HG03066 (cell line): ENCODE measurements at regions not wholly inside any gene's neighbourhood (a gene's known extent, or its start where the extent isn't known, plus 50 kb on each side); places are given as distances from the start of the nearest gene placed in this dataset.

Experiments
- ATAC-seq: cut with Tn5 transposase; IDR thresholded peaks from one replicate; pipeline ENCODE4 v1.9.1; 2021; ENCODE audit warnings: low read depth; ENCODE audit not compliant: unreplicated experiment

DNA sequence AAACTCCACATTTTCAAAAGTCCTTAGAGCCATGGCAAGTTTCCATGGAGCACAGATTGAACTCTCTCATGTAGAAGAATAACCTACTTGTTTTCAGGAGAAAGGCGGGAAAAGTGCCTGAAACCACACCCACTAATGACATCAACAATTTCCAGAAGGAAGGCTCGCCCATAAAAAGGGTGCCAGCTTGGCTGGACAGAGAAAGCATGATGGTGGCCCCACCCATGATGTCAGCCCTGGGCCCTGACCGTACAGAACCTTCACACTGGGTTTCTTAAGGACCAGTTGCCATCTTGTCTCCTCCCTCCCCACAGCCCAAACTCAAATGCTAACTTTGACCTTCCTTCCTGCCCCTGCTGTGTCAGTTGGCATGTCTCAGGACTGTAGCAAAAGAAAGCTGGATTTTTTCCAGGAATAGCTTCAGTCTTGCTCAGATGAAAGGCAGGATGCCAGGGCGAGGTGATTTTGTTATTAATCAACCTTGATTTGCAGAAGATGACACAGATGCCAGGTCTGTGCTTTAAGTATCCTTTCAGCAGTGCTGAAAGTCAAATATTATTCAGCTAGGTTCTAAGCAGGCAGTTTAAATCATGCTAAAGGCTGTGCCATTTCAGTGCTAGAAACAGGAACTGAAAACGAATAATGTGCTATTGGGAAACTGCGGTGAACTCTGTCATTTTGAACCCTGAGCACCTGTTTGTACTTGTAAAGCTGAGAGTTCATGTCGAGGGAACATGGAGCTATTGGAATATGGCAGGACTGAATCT, 89.5 kb upstream of the RFC3 start:
- ATAC-seq, result peak; percentile 80

DNA sequence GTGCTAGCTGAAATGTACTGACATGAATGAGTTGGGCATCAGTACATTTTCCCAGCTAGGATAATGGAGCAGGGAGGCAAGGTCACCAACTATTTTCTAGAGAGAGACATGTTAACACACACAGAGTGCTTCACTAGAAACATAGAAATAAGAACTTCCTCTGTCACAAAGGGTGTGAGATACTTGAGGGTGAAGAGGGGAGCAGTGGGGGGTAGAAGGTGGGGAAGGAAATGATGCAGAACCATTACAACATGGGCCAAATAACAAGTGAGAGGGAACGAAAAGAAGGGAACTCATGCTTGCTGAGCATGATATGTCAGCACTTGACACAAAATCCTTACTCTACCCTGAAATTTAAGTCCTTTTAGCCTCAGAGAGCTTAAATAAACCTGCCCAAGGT, 87.8 kb upstream of the RFC3 start:
- ATAC-seq, result no peak

DNA sequence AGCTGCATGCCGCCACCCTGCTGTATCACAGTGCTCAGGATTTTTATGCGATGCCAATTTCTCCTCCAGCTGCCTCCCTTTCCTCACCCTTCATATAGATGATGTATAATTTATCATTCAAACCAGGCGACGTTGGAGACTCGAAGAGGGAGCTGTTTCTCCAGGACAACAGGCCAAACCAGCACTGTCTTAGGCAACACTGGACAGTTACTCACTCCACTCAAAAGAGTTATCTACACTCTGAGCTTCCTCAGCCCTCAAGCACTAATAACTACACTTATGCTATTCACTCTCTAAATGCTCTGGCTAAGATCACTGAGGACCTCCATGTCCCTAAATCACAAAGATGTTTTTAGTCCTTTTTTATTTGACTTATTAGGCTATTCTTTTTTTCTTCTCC, 87.3 kb upstream of the RFC3 start:
- no peak for ATAC-seq

DNA sequence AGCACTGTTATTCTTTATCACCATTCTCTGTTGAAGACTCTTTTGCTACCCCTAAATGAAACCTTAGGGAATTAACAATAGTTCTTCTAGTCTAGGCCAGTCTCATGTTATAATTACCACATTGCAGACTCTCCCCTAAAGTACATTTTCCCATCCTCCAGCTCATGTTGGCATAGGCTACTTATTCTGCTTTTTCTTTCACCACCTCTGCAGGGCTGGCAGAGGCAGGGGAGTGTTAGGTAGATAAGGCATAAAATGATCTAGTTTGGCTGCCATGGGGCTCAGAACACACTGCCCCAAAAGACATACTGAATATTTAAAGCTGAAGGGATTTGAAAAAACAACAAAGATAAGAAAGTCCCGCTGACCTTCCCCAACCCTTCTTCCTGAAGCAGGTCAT, 82.7 kb upstream of the RFC3 start:
- ATAC-seq, result no peak

DNA sequence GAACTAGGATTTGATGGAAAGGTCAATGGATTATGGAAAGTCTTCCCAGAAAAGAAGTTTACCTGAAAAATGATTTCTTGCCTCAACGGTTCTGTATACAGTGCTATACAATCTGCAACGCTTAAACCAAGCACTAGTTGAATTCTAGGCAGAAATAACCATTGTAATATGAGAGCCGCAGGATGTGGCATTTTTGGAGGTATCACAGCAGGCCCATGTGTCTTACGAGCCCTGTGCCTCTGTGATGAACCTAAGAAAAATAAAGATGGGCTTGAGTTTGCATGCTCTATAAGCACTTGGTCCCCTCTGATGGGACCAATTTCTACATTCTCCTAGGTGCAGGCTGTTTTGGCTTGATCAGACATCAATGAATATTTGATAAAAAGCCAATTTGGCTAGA, 78.7 kb upstream of the RFC3 start:
- no peak for ATAC-seq

DNA sequence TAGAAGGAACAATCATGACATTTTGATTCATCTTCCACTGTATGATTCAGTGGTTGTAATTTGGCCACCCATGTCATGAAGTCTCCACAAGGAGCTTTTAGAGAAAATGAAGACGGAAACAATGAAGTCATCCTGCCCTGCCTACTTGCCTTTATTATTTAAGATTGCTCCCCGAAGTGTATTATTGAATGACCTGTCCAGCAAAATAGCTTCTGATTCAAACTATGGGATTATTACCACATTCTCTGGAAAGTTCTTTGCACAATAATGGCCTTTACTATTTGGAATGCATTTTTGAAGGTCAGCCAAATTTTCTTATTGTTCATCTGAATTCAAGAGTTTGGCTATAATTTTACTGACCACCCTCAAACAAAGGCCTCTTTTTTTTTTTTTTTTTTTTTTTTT, 77.8 kb upstream of the RFC3 start:
- no peak for ATAC-seq

DNA sequence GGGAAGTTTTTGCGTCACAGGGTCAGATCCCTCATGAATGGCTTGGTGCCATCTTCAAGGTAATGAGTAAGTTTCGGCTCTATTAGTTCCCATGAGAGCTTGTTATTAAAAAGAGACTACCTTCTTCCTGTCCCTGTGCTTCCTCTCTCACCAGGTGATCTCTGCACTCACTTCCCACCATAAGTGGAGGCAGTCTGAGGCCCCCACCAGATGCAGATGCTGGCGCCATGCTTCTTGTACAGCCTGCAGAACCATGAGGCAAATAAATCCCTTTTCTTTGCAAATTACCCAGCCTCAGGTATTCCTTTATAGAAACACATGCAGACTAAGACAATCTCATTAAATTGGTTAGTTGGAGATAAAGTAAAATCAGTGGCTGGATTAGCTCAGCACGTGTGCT, 75.6 kb upstream of the RFC3 start:
- ATAC-seq, result no peak

DNA sequence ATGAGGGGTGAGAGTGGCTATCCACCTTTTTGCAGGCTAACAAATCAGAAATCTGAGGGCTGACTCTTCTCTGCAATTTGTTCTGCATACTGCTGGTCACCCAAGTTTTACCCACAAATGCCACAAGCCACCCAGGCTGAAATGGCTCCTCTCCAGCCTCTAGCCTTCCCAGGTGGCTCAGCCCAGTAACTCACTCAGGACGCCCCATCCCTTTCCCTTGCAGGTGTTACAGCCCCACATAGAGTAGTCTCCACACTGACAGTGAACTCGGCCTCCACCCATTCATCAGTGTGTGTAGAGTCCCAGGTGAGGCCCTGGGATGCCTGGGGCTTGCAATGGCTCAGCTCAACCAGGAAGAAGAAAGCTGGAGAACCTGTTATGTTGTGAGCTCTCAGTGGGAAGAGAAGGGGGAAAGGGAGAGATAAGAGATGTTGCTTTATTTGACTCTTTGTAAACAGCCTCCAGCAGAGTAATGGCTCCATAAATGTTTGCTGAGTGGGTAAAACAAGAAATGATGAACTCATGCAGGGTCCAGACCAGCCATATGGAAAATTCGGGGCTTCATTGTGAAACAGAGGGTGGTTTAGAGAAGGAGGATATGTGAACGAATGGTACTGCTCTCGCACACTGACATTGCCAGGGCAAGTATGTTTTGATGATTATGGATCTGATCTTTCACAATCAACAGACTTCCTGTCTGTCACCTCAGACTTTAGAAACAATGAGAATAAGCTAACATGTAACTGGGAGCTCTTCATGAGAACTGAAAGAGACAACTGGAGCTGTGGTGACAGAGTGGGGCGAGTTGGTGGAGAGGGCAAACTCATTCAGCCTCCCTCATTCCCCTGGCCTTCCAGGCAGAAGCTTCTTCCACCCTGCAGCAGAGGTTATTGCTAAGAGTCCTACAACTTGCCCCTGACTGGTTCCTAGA, 74.2 kb upstream of the RFC3 start:
- peak; percentile 74 for ATAC-seq

DNA sequence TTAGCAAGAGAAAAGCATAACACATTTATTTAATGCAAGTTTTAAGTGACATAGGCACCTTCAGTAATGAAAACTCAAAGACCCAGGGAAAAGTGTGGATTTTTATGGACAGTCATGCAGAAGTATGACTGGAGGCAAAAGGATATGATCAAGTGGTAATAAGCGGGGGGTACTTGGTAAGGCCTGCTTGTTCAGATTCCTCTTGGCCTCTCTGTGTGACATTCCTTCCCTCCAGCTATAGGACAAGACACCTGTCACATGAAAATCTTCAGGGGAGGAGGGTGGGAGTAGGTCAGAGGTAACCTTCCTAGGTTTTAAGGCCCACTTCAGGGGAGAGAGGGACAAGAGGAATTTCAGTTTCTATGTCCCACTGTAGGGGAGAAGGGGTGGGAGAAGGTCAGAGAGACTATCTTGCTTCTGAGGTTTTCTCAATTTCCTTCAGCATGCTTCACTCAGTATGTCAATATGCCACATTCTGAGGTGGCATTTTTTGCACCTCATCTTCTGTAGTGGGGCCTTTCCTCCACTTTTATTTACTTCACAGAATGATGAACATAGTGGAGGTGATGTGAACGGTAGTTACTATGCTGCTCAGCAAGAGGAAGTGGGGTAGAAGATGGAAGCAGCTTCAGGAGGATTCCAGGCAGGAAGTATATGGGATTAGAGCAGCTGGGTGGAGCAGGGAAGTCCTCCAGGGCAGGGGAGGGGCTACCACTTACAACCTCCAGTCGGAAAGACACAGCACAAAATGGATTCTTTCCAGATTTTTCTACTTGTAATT, 73.2 kb upstream of the RFC3 start:
- ATAC-seq, result no peak

DNA sequence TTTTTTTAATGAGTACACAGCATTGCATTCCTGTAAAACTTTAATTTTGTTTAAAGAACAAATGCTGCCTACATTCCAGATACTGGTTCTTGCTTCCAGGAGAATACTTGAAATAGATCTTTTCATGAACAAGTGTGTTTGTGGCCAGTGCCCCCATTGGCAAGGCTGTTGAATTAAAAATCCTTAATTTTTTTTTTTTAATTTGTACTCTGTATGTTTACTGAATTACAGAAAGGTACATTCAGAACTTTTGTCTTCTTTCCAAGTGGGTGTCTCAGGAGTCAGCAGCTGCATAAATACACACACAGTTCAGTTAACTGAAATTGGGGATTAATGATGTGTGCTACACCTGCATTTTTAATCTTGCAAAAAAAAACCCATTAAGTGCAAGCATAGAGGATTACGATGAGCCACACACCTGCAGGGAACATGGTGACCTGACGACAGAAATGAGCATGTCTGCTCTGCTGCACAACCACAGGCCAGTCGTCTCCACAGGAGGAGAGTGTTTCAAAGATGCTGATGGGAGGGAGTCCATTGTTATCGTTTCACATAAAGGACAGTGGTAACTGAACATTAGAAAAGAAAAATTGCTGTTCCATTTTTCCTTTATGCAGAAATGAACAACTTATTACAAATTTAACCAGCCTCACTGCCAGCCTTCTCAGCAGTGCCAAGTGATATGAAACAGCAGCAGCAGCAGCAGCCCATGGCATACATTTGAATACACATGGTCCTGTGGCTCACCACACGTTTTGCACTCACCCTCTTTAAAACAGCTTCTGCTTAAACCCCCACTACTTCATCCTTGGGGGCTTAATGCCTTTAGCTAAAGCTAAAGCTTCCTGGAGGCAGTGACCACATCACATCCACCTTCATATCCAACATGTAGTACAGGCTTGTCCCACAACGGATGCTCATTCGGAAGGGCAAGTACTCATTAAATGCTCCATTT, 72.3 kb upstream of the RFC3 start:
- ATAC-seq, result no peak

DNA sequence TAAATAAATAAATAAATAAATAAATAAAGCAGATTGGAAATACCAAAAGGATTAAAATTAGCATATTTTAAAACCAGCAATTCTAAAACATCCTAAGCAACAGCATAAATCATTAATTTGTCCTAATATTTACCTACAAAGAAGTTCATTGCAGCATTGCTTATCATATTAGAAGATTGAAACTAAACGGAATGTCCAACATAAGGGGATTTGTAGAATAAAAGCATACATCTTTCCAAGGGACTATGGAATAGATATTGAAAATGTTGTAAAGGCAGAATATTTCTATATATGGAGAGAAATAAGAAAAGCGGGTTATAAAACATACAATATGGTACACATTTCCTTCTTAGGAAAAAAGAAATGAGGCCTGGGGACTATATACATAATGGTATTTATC, 71.1 kb upstream of the RFC3 start:
- ATAC-seq, result no peak

DNA sequence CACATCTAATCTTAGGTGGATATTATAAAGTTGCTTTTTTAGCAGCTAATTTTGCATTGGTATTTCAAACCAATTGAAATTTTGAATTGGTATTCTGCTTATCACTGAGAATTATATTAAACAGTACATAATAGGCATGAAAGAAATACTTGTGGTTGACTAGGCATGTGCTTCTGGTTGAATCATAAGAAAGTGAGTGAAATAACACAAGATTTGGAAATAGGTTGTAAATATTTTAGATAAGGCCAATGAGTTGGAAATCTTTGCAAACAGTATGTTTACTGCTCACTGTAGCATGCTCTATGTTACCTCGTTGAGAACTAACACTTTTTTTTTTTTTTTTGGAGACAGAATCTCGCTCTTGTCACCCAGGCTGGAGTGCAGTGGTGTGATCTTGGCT, 66.8 kb upstream of the RFC3 start:
- no peak for ATAC-seq

DNA sequence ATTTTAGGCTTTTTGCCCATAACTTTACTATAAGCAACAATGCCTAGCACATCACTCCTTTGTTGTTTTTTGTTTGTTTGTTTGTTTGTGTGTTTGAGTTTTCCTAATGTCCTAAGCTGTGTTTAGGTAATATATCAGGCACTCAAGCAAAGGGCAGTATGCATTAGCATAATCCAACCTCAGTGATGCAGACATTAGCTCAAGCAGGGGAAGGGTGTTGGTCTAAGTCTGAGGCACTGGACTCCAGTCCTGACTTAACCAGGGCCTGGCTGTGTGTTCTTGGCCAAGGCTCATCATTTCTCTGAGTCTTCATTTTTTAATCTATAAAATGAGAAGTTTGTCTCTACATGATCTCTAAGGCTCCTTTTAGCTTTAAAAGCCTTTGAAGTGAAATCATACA, 65.9 kb upstream of the RFC3 start:
- ATAC-seq, result no peak

DNA sequence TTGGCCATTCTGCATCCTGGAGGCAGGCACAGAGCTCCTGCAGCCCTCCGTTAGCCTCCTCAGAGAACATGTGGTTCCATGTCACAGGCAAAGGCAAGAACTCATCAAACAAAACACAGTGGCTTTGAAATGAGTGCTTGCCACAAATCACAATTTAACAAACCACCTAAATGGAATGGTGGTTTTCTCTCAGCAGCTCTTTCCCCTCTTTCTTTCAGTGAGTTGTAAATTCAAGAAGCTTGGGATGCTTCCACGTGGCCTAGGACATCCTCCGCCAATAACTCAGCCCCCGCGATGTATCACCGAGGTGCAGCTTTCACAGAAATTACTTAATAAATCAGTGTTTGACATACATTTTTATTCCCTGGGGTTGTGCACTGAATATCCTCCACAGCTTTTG, 65.4 kb upstream of the RFC3 start:
- no peak for ATAC-seq

DNA sequence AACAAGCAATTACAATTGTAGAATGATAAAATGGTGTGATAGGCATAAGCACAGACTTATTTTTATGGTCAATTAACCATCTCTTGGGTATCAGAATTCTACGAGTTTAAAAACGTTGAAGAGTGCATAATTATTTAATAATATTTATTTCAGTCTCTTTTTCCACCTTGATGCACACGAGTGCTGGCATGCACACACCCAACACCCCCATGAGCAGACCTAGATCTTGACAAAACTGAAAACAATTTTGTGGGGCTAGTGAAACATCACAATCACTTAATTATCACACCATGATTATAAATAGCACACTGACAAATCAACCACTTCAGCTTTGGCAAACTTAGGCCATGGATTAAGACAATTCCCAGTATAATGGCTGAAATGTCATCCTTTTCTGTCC, 61.0 kb upstream of the RFC3 start:
- ATAC-seq, result no peak

DNA sequence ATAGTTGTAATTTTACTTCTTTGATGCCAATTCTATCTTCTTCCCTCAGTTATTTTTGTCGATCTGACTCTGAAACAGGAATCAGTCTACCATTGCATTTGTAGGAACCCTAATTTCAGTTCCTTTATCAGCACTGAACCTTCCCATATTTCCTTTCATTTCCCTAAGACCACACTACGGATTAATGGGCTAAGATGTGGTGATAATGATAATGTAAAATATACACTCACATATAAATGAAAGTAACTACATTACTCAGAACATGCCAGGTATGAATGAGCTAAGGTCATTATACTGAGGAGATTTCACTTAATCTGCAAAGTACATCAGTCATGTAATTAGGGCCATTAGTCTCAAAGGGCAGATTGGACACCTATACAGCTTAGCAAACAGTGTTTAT, 60.2 kb upstream of the RFC3 start:
- peak; percentile 55 for ATAC-seq

DNA sequence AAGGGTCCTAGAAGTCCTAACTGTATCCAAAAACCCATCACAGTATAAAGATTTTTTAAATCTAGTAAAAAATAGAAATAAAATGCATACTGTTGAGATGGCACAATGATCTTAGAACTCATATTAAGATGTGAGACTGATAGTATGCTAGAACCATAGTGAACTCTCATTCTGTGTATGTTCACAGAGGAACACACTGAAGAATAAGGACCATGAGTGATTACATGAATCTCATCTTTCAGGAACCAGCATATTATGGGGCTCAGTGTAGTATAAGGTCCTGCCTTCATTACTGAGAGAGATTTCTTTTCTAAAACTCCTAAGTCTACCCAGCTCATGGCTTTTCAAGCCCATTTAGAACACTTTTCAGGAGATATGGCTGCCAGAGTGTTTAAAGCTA, 59.8 kb upstream of the RFC3 start:
- ATAC-seq, result peak; percentile 44

DNA sequence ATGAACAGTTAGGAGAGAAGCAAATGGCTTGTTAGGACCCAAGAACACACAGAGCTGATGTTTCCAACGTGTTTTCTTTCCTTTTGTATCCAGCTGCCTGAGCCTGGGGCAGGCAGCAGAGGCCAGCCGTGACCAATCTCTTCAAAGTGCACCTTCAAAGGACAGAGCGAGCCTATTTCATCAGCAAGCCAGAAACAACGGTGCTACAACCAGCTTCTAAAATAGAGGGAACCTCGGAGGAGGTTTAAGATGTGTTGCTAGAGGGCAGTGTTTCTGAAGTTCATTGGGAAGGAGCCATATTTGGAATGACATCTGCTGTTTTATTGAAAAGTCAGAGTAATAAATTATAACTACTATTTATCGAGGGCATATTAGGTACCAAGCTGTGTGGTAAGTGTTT, 56.2 kb upstream of the RFC3 start:
- no peak for ATAC-seq

DNA sequence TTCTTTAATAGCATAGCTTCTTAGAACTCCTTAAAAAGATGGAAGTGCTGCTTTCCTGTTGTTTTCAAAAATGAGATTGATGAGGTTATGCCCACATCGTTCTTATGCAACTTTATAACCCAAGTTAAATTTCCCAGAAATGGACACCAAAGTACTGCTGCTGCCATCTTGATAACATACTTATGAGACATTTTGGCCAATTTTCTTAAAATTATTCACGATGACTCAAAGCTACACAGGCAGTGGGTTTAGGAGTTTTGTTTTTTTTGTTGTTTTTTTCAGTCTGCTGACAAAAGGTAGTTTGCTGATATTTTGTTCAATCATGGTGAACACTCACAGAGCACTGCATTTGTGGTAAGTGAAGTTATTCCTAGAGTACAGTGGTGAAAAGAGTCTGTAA, 54.9 kb upstream of the RFC3 start:
- no peak for ATAC-seq

DNA sequence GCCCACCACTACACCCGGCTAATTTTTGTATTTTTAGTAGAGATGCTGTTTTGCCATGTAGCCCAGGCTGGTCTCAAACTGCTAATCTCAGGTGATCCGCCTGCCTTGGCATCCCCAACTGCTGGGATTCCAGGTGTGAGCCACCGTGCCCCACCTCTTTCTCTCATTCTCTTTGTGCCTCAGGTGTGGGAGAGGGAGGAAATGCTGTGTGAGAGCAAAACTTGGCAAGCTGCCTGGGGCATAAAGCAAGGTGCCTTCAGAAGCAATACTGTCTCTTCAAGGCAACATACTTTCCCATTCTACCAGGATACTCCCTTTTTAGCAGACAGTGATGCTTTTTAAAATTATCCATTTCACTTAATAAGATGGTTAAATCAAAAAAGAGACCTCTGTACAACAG, 53.2 kb upstream of the RFC3 start:
- no peak for ATAC-seq
